Astrocyte (in vitro differentiated cells and primary cell): ENCODE measurements at regions not wholly inside any gene's neighbourhood (a gene's known extent, or its start where the extent isn't known, plus 50 kb on each side); places are given as distances from the start of the nearest gene placed in this dataset.

Experiments
- CTCF ChIP-seq: IDR thresholded peaks from 2 replicates; pipeline ENCODE4 v1.5.1; 2011; ENCODE audit warnings: low read depth, mild to moderate bottlenecking, inconsistent platforms, low read length, moderate library complexity; ENCODE audit not compliant: insufficient read depth
- EZH2 ChIP-seq: IDR thresholded peaks from 2 replicates; pipeline ENCODE4 v1.6.1; 2012; ENCODE audit warnings: mild to moderate bottlenecking, low read length, inconsistent platforms; ENCODE audit not compliant: insufficient read depth

GRCh38 chr21:36261459-36261858, 58.5 kb upstream of the MORC3 start:
- TF ChIP-seq CTCF (no peak), EZH2 (no peak)
